Fibroblast of pulmonary artery (primary cell): ENCODE measurements at regions not wholly inside any gene's neighbourhood (a gene's known extent, or its start where the extent isn't known, plus 50 kb on each side); places are given as distances from the start of the nearest gene placed in this dataset.

ENCODE experiments used
- DNase-seq: peaks from one replicate; pipeline ENCODE4 v3.0.0-alpha.2; 2010; ENCODE audit warnings: low read depth
- H3K4me3 ChIP-seq: replicated peaks from 2 replicates; pipeline ENCODE4 v1.5.1; 2011; ENCODE audit warnings: low read depth, mild to moderate bottlenecking, control low read depth, low read length, moderate library complexity
- CTCF ChIP-seq: IDR thresholded peaks from 2 replicates; pipeline ENCODE4 v1.5.1; 2011; ENCODE audit warnings: mild to moderate bottlenecking, control low read depth, low read length, inconsistent platforms; ENCODE audit errors: missing control alignments

- no peak for DNase-seq
- TF ChIP-seq CTCF = no peak
- H3K4me3 ChIP-seq = no peak overlapping the region
Observed at GRCh38 chr1:239678181-239678580, 291.8 kb downstream of the CHRM3 start.

- TF ChIP-seq CTCF = no peak
- no peak overlapping the region for H3K4me3 ChIP-seq
- no peak for DNase-seq
Observed at GRCh38 chr1:239682046-239682445, 295.7 kb downstream of the CHRM3 start.

GRCh38 chr1:239682960-239683359 lies 296.6 kb downstream of the CHRM3 start:
- no peak overlapping the region for H3K4me3 ChIP-seq
- TF ChIP-seq CTCF = no peak
- DNase-seq = no peak

GRCh38 chr1:239686386-239686785 lies 300.0 kb downstream of the CHRM3 start:
- no peak for TF ChIP-seq CTCF
- DNase-seq = no peak
- H3K4me3 ChIP-seq = no peak overlapping the region

DNA sequence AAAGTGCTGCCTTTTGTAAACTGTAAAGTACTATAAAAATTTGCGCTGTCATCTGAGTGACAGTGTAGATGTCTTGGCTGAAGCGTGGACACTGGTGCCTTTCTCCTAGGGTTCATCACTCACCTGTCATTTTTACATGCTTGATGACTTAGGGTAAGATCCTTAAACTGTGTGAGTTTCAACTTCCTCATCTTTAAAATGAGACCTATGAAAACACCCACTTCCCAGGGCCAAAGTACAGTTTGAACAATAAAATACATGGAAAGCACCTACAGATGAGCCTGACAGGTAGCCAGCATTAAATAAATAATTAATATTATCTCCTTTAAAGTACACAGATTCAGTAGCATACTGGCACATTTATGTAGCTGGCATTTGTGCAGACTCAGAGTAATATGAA lies 309.9 kb downstream of the CHRM3 start:
- TF ChIP-seq CTCF = no peak
- DNase-seq = no peak

DNA sequence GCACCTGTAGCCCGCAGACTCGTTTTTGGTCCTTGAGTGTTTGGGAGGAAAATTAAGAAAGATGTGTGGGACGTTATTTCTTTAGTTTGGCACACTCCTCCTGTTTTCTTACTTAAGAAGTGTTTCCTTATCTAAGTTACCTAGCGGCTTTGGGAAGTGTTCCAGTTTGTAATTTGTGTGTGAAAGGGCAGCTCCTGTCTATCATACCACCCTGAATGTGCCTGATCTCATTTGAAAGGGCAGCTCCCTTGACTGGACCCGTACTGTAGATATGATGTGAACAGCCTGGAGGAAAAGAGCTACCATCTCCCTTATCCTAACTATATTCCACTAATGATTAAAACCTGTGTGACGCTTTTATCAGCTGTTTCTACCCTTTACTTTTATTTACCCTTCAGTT lies 314.3 kb downstream of the CHRM3 start:
- DNase-seq = no peak
- no peak for TF ChIP-seq CTCF
- no peak overlapping the region for H3K4me3 ChIP-seq

More for the DNA sequence above, 309.9 kb downstream of the CHRM3 start:
- H3K4me3 ChIP-seq = no peak overlapping the region

DNA sequence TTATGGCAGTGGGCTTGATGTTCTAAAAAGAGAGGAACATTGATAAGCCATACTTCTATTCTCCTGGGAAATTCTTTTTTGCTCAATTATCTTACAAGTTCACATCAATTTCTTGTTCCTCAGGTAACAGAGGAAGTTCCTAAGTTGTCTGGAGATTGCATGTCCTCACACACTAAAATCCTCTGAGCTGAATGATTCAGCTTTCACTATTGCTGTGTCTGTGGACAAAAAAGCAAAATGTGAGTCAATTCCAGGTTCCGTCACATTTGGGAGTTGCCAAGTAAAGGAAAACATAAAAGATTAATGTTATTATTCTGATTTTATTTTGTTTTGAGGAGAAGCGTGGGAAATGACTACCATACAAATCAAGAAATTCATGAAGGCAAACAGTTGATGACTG lies 316.7 kb downstream of the CHRM3 start:
- TF ChIP-seq CTCF = no peak
- no peak overlapping the region for H3K4me3 ChIP-seq
- DNase-seq = no peak
